ENCODE measurements at regions not wholly inside any gene's neighbourhood (a gene's known extent, or its start where the extent isn't known, plus 50 kb on each side); places are given as distances from the start of the nearest gene placed in this dataset.

GRCh38 chr6:126821706-126822105 is 296.8 kb upstream of the RSPO3 start:
- no peak for TF ChIP-seq CTCF (conservative IDR thresholded peaks at IDR 0.05; ENCODE audit: low read depth, low read length)
- no peak for TF ChIP-seq EZH2 (IDR thresholded peaks at IDR 0.05; ENCODE audit: low read length, unreplicated experiment)
